BJ (cell line): ENCODE measurements at regions not wholly inside any gene's neighbourhood (a gene's known extent, or its start where the extent isn't known, plus 50 kb on each side); places are given as distances from the start of the nearest gene placed in this dataset.

ENCODE experiments used
- CTCF ChIA-PET: fragments of 350-600 bp; formaldehyde crosslinking; extraction: SDS; loops from one replicate; lab custom pipeline; 2021; ENCODE audit warnings: antibody characterized with exemption, inconsistent platforms; lab: Yijun Ruan, JAX
- POLR2A ChIA-PET: fragments of 300-600 bp; sonication (Branson Sonifier 250); formaldehyde crosslinking; extraction: SDS; loops from one replicate; lab custom pipeline; 2021; ENCODE audit warnings: antibody characterized with exemption; lab: Charles Lee
- DNase-seq: peaks from one replicate; pipeline ENCODE4 v3.0.0-alpha.2; 2011; ENCODE audit warnings: low read depth
- H3K27me3 ChIP-seq: 2 replicates; pipeline ENCODE4 v1.6.0; 2011; ENCODE audit warnings: low read length; ENCODE audit not compliant: control insufficient read depth, insufficient read depth
- H3K36me3 ChIP-seq: 2 replicates; pipeline ENCODE4 v1.5.1; 2011; ENCODE audit warnings: low read length; ENCODE audit not compliant: control insufficient read depth, insufficient read depth
- H3K4me3 ChIP-seq: 2 replicates; pipeline ENCODE4 v1.5.1; 2011; ENCODE audit warnings: low read depth, mild to moderate bottlenecking, control low read depth, low read length
- TF ChIP-seq, protein P1 (sequence below): IDR thresholded peaks from 2 replicates; pipeline ENCODE4 v1.5.1; 2011; ENCODE audit warnings: low read depth, mild to moderate bottlenecking, control low read depth, inconsistent platforms, low read length, moderate library complexity; ENCODE audit not compliant: insufficient read depth

DNA sequence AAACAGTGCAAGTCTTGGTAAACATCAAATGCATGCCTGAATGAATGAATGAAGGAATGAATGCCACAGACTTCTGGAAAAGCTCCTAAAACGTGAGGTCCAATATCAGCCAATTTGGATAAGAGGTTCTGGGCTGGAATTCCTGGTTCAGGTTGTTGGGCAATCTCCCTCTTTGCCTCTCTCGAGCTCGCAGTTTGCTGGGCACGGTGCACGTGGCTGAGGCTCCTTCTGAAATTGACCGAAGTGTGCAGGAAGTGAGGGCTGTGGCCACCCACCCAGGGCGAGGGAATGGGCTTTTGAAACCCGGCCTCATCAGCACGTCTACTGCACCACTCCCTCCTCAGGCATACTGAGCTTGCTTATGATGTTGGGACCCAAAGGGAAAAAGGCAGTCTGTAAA is 288.8 kb upstream of the HS6ST1 start:
- TF ChIP-seq, protein P1, sequence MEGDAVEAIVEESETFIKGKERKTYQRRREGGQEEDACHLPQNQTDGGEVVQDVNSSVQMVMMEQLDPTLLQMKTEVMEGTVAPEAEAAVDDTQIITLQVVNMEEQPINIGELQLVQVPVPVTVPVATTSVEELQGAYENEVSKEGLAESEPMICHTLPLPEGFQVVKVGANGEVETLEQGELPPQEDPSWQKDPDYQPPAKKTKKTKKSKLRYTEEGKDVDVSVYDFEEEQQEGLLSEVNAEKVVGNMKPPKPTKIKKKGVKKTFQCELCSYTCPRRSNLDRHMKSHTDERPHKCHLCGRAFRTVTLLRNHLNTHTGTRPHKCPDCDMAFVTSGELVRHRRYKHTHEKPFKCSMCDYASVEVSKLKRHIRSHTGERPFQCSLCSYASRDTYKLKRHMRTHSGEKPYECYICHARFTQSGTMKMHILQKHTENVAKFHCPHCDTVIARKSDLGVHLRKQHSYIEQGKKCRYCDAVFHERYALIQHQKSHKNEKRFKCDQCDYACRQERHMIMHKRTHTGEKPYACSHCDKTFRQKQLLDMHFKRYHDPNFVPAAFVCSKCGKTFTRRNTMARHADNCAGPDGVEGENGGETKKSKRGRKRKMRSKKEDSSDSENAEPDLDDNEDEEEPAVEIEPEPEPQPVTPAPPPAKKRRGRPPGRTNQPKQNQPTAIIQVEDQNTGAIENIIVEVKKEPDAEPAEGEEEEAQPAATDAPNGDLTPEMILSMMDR: no peak
- POLR2A ChIA-PET: no interaction called here
- no peak for DNase-seq
- no peak overlapping the region for H3K4me3 ChIP-seq
- no peaks in the 10 kb centered on the region for H3K36me3 ChIP-seq
- CTCF ChIA-PET: no interaction called here
- H3K27me3 ChIP-seq: 0 out of 2 replicates have a peak, but pooled peaks cover 2% of the 10 kb centered on the region

DNA sequence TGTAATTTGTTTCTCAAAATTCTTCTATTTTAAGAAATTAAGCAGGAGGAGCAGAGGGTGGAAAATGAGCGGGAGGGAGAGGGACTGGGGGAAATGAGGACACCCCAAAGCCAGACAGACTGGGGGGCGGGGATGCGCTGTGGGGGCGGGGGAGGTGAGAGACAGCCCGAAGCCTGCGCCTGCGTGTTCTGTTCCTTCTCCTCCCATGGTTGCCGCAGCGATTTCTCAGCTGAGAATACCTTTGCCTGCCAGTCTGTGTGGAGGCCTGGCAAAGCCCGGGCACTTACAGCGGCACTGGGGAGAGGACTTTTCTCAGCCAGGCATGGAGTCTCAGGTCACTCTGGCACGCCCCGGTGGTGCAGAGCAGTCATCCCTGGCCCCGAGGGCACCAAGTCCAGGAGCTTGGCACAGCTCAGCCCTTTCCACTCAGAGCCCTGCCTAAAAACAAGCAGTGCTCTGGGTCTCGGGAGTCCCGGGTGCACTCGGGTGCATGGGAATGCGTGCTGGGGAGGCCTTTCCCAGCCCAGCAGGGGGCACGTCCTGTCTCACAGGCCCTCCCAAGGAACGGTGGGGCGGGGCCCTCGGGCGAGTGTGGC is 289.3 kb upstream of the HS6ST1 start:
- no peak for DNase-seq
- TF ChIP-seq, protein P1: no peak
- Histone ChIP-seq H3K27me3 (0 out of 2 replicates have a peak, but pooled peaks cover 2% of the 10 kb centered on the region), H3K36me3 (no peaks in the 10 kb centered on the region), H3K4me3 (no peak overlapping the region)
- ChIA-PET POLR2A (no interaction called here), CTCF (interaction anchor here (0.8 kb wide), 1 partner anchor 8 kb away, joined by 3 read pairs; no protein-coding TSS in a partner anchor)

DNA sequence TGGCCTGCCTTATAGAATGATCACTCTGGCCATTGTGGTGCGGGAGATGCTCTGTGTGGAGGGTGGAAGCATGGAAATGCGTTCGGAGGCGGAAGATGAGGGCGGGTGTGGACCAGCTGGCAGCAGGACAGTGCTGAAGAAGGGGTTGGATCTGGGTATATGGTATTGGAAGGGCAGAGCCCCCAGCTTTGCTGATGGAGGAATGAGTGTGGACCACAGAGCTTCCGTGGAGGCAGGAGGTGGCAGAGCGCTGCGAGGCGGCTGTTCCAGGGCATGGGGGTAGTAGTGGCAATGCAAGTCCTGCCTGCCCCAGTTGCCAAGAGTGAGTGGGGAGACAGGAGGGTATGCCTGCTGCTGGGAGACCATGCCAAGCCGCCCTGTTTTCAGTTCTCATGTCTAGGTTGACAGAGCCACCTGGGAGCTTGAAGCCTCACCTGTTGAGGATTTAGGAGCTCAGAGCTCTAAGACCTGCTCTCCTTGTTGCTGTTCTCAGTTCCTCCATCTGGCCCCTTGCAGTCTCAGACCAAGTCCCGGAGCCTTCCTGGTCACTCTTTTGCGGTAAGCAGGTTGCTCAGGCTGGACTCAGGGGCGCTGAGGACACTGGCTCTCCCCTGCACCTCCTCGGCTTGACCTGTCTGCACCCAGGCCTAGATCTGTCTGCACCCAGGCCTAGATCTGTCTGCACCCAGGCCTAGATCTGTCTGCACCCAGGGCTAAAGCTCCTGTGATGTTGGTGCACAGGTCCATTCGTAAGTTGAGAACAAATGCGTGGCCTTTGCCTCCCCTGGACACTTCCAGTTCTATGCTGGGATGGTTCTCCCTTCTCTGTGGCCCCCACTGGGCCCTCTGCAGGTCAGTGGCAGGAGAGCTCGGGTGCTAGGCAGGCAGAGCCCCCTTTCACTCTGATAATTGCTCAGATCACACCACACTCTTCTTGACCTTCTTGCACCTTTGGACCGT is 290.5 kb upstream of the HS6ST1 start:
- CTCF ChIA-PET: no interaction called here
- Histone ChIP-seq H3K36me3 (no peaks in the 10 kb centered on the region), H3K27me3 (0 out of 2 replicates have a peak, but pooled peaks cover 2% of the 10 kb centered on the region), H3K4me3 (no peak overlapping the region)
- TF ChIP-seq, protein P1: no peak
- no peak for DNase-seq
- POLR2A ChIA-PET: no interaction called here

DNA sequence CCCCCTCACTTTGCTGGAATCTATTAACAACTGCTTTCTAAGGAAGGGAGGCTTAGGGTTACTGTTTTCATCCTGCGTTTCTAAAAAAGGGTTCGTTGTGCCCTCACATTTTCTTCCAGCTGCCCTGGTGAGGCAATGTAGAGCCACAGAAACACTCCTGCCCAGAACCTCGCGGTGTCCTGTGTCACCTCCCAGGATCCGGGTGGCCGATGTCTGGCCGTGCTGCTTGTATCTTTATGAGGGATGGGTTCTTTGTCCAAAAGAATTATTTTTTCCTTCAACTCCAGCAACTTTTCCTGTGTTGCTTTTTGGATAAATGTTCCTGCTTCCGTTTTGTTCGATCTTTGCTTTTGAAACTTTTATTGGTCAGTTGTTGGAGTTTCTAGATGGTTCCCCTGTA is 291.8 kb upstream of the HS6ST1 start:
- CTCF ChIA-PET: interaction anchor here (1.1 kb wide), 1 partner anchor 255 kb away, joined by 3 read pairs; no protein-coding TSS in a partner anchor
- DNase-seq: no peak
- Histone ChIP-seq H3K4me3 (no peak overlapping the region), H3K36me3 (no peaks in the 10 kb centered on the region), H3K27me3 (peaks cover 2% of the 10 kb centered on the region; the same call in 1 of the 2 replicates)
- TF ChIP-seq, protein P1: no peak
- POLR2A ChIA-PET: no interaction called here
